ENCODE measurements at regions not wholly inside any gene's neighbourhood (a gene's known extent, or its start where the extent isn't known, plus 50 kb on each side); places are given as distances from the start of the nearest gene placed in this dataset.

DNA sequence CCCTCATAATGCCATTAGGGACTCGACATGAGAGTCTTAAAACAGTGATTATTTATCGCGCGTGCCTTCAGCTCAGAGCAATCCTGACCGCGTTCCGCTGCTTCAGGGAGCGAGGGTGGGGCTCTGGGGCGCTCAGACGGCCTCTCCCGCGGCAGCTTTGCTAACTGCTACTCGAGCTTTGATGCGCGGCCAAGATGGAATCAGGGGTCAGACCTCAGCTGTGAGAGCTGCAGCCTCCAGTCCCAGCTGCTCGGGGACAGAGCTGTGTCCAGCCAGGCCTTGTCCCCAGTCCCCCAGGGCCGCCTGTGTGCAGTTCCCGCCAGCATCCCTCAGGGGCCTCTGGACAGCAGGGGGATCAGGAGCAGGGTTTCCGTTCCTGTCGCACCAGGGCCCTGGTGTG is 104.6 kb upstream of the TTC34 start:
- H3F3A ChIP-seq (ENCODE audit: insufficient read depth) = no peaks in the 10 kb centered on the region
- H3K9me2 ChIP-seq (replicated peaks; ENCODE audit: insufficient read depth, low read length) = no peaks in the 10 kb centered on the region
- no peaks in the 10 kb centered on the region for H3K79me2 ChIP-seq (ENCODE audit: insufficient read depth, low read length)
- H3K9me3 ChIP-seq (ENCODE audit: insufficient read depth, low read length) = no peaks in the 10 kb centered on the region
- no peaks in the 10 kb centered on the region for H3K36me3 ChIP-seq (ENCODE audit: low read length)
- no peaks in the 10 kb centered on the region for H3K27me3 ChIP-seq (ENCODE audit: low read length)
- no peak overlapping the region for H3K9ac ChIP-seq (ENCODE audit: low read length)
- no peak overlapping the region for H3K4me3 ChIP-seq (ENCODE audit: insufficient read depth, low read length, poor library complexity, severe bottlenecking)
- no peak overlapping the region for H3K27ac ChIP-seq (ENCODE audit: low read depth, low read length)
- H2AFZ ChIP-seq (ENCODE audit: low read depth, low read length, severe bottlenecking) = no peak overlapping the region
- no peaks in the 10 kb centered on the region for H4K20me1 ChIP-seq (ENCODE audit: low read depth, low read length)
- TF ChIP-seq EZH2phosphoT487 (conservative IDR thresholded peaks at IDR 0.05; ENCODE audit: low read length) = no peak
- TF ChIP-seq, protein P1, sequence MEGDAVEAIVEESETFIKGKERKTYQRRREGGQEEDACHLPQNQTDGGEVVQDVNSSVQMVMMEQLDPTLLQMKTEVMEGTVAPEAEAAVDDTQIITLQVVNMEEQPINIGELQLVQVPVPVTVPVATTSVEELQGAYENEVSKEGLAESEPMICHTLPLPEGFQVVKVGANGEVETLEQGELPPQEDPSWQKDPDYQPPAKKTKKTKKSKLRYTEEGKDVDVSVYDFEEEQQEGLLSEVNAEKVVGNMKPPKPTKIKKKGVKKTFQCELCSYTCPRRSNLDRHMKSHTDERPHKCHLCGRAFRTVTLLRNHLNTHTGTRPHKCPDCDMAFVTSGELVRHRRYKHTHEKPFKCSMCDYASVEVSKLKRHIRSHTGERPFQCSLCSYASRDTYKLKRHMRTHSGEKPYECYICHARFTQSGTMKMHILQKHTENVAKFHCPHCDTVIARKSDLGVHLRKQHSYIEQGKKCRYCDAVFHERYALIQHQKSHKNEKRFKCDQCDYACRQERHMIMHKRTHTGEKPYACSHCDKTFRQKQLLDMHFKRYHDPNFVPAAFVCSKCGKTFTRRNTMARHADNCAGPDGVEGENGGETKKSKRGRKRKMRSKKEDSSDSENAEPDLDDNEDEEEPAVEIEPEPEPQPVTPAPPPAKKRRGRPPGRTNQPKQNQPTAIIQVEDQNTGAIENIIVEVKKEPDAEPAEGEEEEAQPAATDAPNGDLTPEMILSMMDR (IDR thresholded peaks at IDR 0.05; ENCODE audit: insufficient read depth, low read length, poor library complexity, severe bottlenecking) = no peak
- H3K4me2 ChIP-seq (ENCODE audit: low read depth, low read length, poor library complexity, severe bottlenecking) = no peak overlapping the region

DNA sequence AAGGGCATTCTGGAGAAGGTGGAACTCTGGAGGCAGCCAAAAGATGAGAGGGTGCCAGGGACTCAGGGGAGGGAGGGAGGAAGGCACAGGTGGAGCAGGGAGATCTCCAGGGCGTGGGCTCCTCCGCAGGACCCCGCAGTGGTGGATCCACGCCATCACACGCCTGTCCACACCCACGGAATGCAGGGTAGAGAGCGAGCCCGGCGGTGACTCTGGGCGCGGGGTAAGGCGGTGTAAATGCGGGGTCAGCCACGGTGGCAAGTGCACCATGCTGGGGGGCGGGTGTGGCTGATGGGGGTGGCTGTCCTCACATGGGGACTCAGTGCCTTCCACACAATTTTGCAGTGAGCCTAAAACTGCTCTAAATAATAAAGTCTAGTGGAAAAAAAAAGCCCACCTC is 105.1 kb upstream of the TTC34 start:
- Histone ChIP-seq H4K20me1 (ENCODE audit: low read depth, low read length) (no peaks in the 10 kb centered on the region), H3K27me3 (ENCODE audit: low read length) (no peaks in the 10 kb centered on the region), H3K4me2 (ENCODE audit: low read depth, low read length, poor library complexity, severe bottlenecking) (no peak overlapping the region), H3K27ac (ENCODE audit: low read depth, low read length) (no peak overlapping the region), H3K9ac (ENCODE audit: low read length) (no peak overlapping the region), H3F3A (ENCODE audit: insufficient read depth) (no peaks in the 10 kb centered on the region), H3K36me3 (ENCODE audit: low read length) (no peaks in the 10 kb centered on the region), H3K79me2 (ENCODE audit: insufficient read depth, low read length) (no peaks in the 10 kb centered on the region), H3K4me3 (ENCODE audit: insufficient read depth, low read length, poor library complexity, severe bottlenecking) (no peak overlapping the region), H3K9me2 (replicated peaks; ENCODE audit: insufficient read depth, low read length) (no peaks in the 10 kb centered on the region), H2AFZ (ENCODE audit: low read depth, low read length, severe bottlenecking) (no peak overlapping the region), H3K9me3 (ENCODE audit: insufficient read depth, low read length) (no peaks in the 10 kb centered on the region)
- no peak for TF ChIP-seq EZH2phosphoT487 (conservative IDR thresholded peaks at IDR 0.05; ENCODE audit: low read length)
- TF ChIP-seq, protein P1 (IDR thresholded peaks at IDR 0.05; ENCODE audit: insufficient read depth, low read length, poor library complexity, severe bottlenecking) = no peak

DNA sequence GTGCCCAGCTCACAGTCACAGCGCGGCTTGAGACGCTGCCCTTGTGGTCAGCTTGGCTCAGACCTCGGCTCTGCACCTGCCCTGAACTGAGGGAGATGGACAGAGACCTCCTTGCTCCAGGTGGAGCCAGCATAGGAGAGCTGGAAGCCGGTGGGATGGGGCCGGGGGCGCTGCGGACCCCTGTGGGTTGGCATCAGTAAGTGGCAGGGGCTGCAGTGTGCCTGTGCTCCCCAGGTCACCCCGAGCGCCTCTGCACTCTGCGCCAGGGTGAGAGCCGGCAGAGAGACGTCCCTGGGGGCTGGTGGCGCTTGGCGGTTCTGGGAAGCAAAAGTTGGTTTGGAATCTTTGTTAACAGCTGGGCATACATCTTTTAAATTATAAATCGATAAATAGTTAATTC is 105.6 kb upstream of the TTC34 start:
- Histone ChIP-seq H3K4me3 (ENCODE audit: insufficient read depth, low read length, poor library complexity, severe bottlenecking) (no peak overlapping the region), H3K27ac (ENCODE audit: low read depth, low read length) (no peak overlapping the region), H3K9me2 (replicated peaks; ENCODE audit: insufficient read depth, low read length) (no peaks in the 10 kb centered on the region), H2AFZ (ENCODE audit: low read depth, low read length, severe bottlenecking) (no peak overlapping the region), H3K36me3 (ENCODE audit: low read length) (no peaks in the 10 kb centered on the region), H3K79me2 (ENCODE audit: insufficient read depth, low read length) (no peaks in the 10 kb centered on the region), H3K9me3 (ENCODE audit: insufficient read depth, low read length) (no peaks in the 10 kb centered on the region), H3K4me2 (ENCODE audit: low read depth, low read length, poor library complexity, severe bottlenecking) (no peak overlapping the region), H3F3A (ENCODE audit: insufficient read depth) (no peaks in the 10 kb centered on the region), H3K9ac (ENCODE audit: low read length) (no peak overlapping the region), H3K27me3 (ENCODE audit: low read length) (no peaks in the 10 kb centered on the region), H4K20me1 (ENCODE audit: low read depth, low read length) (no peaks in the 10 kb centered on the region)
- no peak for TF ChIP-seq EZH2phosphoT487 (conservative IDR thresholded peaks at IDR 0.05; ENCODE audit: low read length)
- TF ChIP-seq, protein P1 (IDR thresholded peaks at IDR 0.05; ENCODE audit: insufficient read depth, low read length, poor library complexity, severe bottlenecking) = no peak

DNA sequence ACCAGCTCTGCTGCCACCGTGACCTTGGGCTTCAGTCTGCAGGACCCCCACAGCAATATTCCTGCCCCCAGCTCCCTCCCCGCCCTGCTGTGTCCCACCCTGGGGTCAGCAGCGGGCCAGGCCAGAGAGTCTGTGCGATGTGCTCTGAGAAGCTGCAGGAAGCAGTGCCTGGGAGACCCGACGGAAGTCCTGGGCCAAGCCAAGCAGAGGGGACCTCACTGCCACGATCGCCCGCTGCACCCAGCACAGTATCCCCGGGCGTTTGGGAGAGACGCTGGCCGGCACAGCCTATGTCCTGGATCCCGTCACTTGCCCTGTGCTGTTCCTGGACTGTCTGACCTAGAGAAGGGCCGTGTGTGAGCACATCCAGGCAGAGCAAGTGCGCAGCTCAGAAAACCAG is 106.6 kb upstream of the TTC34 start:
- Histone ChIP-seq H3K27me3 (ENCODE audit: low read length) (no peaks in the 10 kb centered on the region), H3K4me3 (ENCODE audit: insufficient read depth, low read length, poor library complexity, severe bottlenecking) (no peak overlapping the region), H3K9me2 (replicated peaks; ENCODE audit: insufficient read depth, low read length) (no peaks in the 10 kb centered on the region), H3K79me2 (ENCODE audit: insufficient read depth, low read length) (no peaks in the 10 kb centered on the region), H3K9ac (ENCODE audit: low read length) (no peak overlapping the region), H3K27ac (ENCODE audit: low read depth, low read length) (no peak overlapping the region), H4K20me1 (ENCODE audit: low read depth, low read length) (no peaks in the 10 kb centered on the region), H3K4me2 (ENCODE audit: low read depth, low read length, poor library complexity, severe bottlenecking) (no peak overlapping the region), H2AFZ (ENCODE audit: low read depth, low read length, severe bottlenecking) (no peak overlapping the region), H3K36me3 (ENCODE audit: low read length) (no peaks in the 10 kb centered on the region), H3F3A (ENCODE audit: insufficient read depth) (no peaks in the 10 kb centered on the region), H3K9me3 (ENCODE audit: insufficient read depth, low read length) (no peaks in the 10 kb centered on the region)
- TF ChIP-seq, protein P1 (IDR thresholded peaks at IDR 0.05; ENCODE audit: insufficient read depth, low read length, poor library complexity, severe bottlenecking) = no peak
- TF ChIP-seq EZH2phosphoT487 (conservative IDR thresholded peaks at IDR 0.05; ENCODE audit: low read length) = no peak

All from SU-DHL-6 (cell line).